ENCODE measurements at regions not wholly inside any gene's neighbourhood (a gene's known extent, or its start where the extent isn't known, plus 50 kb on each side); places are given as distances from the start of the nearest gene placed in this dataset.

DNA sequence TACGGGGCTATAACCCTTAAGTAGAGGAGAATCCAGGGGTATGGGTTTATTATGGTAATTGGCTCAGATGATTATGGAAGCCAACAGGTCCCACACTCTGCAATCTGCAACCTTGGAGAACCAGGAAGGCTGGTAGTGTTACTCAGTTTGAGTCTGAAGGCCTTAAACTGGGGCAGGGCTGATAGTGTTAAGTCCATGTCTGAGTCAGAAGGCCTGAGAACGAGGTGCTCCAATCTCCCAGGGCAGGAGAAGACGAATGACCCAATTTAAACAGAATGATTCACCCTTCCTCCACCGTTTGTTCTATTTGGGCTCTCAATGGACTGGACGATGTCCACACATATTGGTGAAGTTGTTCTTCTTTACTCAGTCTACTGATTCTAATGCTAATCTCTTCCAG is 244.5 kb upstream of the PTER start:
- Histone ChIP-seq H3K9me2 (replicated peaks; ENCODE audit: insufficient read depth) (no peaks in the 10 kb centered on the region), H3K4me2 (no peak overlapping the region), H2AFZ (no peak overlapping the region), H3K36me3 (replicated peaks; ENCODE audit: insufficient read depth, low read depth) (no peaks in the 10 kb centered on the region), H3K9me3 (ENCODE audit: low read depth) (no peaks in the 10 kb centered on the region), H3K4me1 (ENCODE audit: insufficient read depth) (no peaks in the 10 kb centered on the region), H3K27ac (no peak overlapping the region), H3K79me2 (no peaks in the 10 kb centered on the region), H3K27me3 (no peaks in the 10 kb centered on the region), H3K4me3 (no peak overlapping the region), H4K20me1 (ENCODE audit: insufficient read depth, poor library complexity, severe bottlenecking) (no peaks in the 10 kb centered on the region)
- DNase-seq (ENCODE audit: low spot score), result peak; percentile 6
- WGBS (ENCODE audit: low lambda C conversion rate, missing lambda C conversion rate), result 71% methylated on average over 5 of the region's 5 CpGs
- TF ChIP-seq EZH2phosphoT487 (IDR thresholded peaks at IDR 0.05; ENCODE audit: low read depth, severe bottlenecking, unreplicated experiment), result no peak
- TF ChIP-seq EZH2 (IDR thresholded peaks at IDR 0.05; ENCODE audit: borderline replicate concordance), result no peak
- TF ChIP-seq, protein P1, sequence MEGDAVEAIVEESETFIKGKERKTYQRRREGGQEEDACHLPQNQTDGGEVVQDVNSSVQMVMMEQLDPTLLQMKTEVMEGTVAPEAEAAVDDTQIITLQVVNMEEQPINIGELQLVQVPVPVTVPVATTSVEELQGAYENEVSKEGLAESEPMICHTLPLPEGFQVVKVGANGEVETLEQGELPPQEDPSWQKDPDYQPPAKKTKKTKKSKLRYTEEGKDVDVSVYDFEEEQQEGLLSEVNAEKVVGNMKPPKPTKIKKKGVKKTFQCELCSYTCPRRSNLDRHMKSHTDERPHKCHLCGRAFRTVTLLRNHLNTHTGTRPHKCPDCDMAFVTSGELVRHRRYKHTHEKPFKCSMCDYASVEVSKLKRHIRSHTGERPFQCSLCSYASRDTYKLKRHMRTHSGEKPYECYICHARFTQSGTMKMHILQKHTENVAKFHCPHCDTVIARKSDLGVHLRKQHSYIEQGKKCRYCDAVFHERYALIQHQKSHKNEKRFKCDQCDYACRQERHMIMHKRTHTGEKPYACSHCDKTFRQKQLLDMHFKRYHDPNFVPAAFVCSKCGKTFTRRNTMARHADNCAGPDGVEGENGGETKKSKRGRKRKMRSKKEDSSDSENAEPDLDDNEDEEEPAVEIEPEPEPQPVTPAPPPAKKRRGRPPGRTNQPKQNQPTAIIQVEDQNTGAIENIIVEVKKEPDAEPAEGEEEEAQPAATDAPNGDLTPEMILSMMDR (IDR thresholded peaks at IDR 0.05; ENCODE audit: poor library complexity), result no peak

DNA sequence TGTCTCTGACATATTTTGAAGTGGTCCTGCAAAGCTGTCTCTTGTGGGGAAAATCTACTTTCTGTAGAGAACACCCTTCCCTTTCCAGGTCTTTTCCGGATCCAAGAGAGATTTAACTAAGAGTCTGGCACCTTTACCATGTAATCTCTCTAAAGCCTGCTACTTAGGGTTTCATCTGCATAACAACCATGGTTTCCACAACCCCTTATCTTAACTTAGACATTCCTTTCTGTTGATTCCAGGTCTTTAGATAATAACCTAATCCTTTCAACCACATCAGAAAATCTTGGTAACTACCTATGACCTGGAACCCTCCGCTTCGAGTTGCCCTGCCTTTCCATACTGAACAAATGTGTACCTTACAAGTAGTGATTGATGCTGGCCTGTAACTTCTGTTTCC is 243.6 kb upstream of the PTER start:
- TF ChIP-seq, protein P1 (IDR thresholded peaks at IDR 0.05; ENCODE audit: poor library complexity), result no peak
- no peak for TF ChIP-seq EZH2phosphoT487 (IDR thresholded peaks at IDR 0.05; ENCODE audit: low read depth, severe bottlenecking, unreplicated experiment)
- no peak for TF ChIP-seq EZH2 (IDR thresholded peaks at IDR 0.05; ENCODE audit: borderline replicate concordance)
- H4K20me1 ChIP-seq (ENCODE audit: insufficient read depth, poor library complexity, severe bottlenecking), result no peaks in the 10 kb centered on the region
- no peaks in the 10 kb centered on the region for H3K36me3 ChIP-seq (replicated peaks; ENCODE audit: insufficient read depth, low read depth)
- H3K4me2 ChIP-seq, result no peak overlapping the region
- no peak overlapping the region for H3K27ac ChIP-seq
- no peaks in the 10 kb centered on the region for H3K4me1 ChIP-seq (ENCODE audit: insufficient read depth)
- 47% methylated on average over 3 of the region's 3 CpGs for WGBS (ENCODE audit: low lambda C conversion rate, missing lambda C conversion rate)
- no peak overlapping the region for H2AFZ ChIP-seq
- H3K9me2 ChIP-seq (replicated peaks; ENCODE audit: insufficient read depth), result no peaks in the 10 kb centered on the region
- H3K9me3 ChIP-seq (ENCODE audit: low read depth), result no peaks in the 10 kb centered on the region
- no peaks in the 10 kb centered on the region for H3K27me3 ChIP-seq
- no peak overlapping the region for H3K4me3 ChIP-seq
- H3K79me2 ChIP-seq, result no peaks in the 10 kb centered on the region
- no peak for DNase-seq (ENCODE audit: low spot score)

DNA sequence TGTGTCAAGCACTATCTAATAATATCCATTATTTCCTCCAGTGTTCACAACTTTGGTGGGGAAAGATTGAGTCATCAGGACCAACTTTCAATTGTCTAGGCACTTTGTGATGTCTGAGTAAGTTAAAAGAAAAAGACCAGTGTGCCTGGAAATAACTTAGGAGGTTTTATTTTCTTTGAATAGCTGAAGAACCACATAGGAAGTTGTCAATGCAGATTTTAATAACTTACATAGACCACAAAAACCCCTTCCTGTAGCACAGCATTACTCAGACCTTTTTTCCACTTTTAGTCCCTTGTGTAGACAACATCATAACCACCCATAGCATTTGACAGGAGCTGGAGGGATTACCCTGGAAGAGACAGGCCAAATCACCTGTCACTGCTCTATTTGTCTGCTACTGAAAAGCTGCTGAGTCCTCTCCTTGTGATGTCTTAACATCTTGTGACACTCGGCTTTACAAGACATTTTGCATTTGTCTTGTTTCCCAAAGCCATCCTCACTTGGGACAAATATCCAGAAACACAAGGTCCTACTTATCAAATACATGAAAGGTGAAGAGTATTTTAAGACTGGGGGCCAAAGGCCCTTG is 241.5 kb upstream of the PTER start:
- H4K20me1 ChIP-seq (ENCODE audit: insufficient read depth, poor library complexity, severe bottlenecking), result no peaks in the 10 kb centered on the region

More for the DNA sequence above, 241.5 kb upstream of the PTER start:
- H3K4me1 ChIP-seq (ENCODE audit: insufficient read depth), result no peaks in the 10 kb centered on the region
- no peak overlapping the region for H3K27ac ChIP-seq
- H3K4me3 ChIP-seq, result no peak overlapping the region
- TF ChIP-seq, protein P1 (IDR thresholded peaks at IDR 0.05; ENCODE audit: poor library complexity), result no peak
- TF ChIP-seq EZH2 (IDR thresholded peaks at IDR 0.05; ENCODE audit: borderline replicate concordance) (no peak), EZH2phosphoT487 (IDR thresholded peaks at IDR 0.05; ENCODE audit: low read depth, severe bottlenecking, unreplicated experiment) (no peak)
- H3K79me2 ChIP-seq, result no peaks in the 10 kb centered on the region
- no peak for DNase-seq (ENCODE audit: low spot score)
- no peak overlapping the region for H3K4me2 ChIP-seq
- H3K9me2 ChIP-seq (replicated peaks; ENCODE audit: insufficient read depth), result no peaks in the 10 kb centered on the region
- WGBS (ENCODE audit: low lambda C conversion rate, missing lambda C conversion rate), result 57% methylated on average over 1 of the region's 1 CpG
- H3K36me3 ChIP-seq (replicated peaks; ENCODE audit: insufficient read depth, low read depth), result no peaks in the 10 kb centered on the region
- no peaks in the 10 kb centered on the region for H3K27me3 ChIP-seq
- H3K9me3 ChIP-seq (ENCODE audit: low read depth), result no peaks in the 10 kb centered on the region
- no peak overlapping the region for H2AFZ ChIP-seq

Measured in hepatocyte (in vitro differentiated cells).